Cardiac muscle cell (in vitro differentiated cells and primary cell): ENCODE measurements at regions not wholly inside any gene's neighbourhood (a gene's known extent, or its start where the extent isn't known, plus 50 kb on each side); places are given as distances from the start of the nearest gene placed in this dataset.

Experiments
- DNase-seq, 2 donors: peaks; one replicate each; pipeline versions ENCODE4 v3.0.0 to v3.0.0-alpha.2; 2010 to 2017; ENCODE audit warnings: low read depth in 1 of 2, low spot score in 1 of 2
- H3K27ac ChIP-seq: fragments of 200-600 bp; sonication (generic); 2 replicates; pipeline ENCODE4 v1.5.1; 2016
- H3K27me3 ChIP-seq: fragments of 200-600 bp; sonication (generic); 2 replicates; pipeline ENCODE4 v1.6.0; 2016; ENCODE audit warnings: control low read depth
- H3K36me3 ChIP-seq: fragments of 200-600 bp; sonication (generic); 2 replicates; pipeline ENCODE4 v1.5.1; 2016; ENCODE audit warnings: control low read depth
- H3K4me1 ChIP-seq: fragments of 200-600 bp; sonication (generic); 2 replicates; pipeline ENCODE4 v1.8.1; 2017; ENCODE audit warnings: low read depth, mild to moderate bottlenecking, mixed run types
- H3K4me3 ChIP-seq: fragments of 200-600 bp; sonication (generic); 2 replicates; pipeline ENCODE4 v1.5.1; 2016; ENCODE audit warnings: mild to moderate bottlenecking
- H3K9me3 ChIP-seq: fragments of 200-600 bp; sonication (generic); 2 replicates; pipeline ENCODE4 v1.5.1; 2017; ENCODE audit warnings: low read depth, mild to moderate bottlenecking, control low read depth
- TF ChIP-seq, protein P1 (sequence below): IDR thresholded peaks from 2 replicates; pipeline ENCODE4 v1.5.1; 2012; ENCODE audit warnings: low read depth, mild to moderate bottlenecking, low read length

DNA sequence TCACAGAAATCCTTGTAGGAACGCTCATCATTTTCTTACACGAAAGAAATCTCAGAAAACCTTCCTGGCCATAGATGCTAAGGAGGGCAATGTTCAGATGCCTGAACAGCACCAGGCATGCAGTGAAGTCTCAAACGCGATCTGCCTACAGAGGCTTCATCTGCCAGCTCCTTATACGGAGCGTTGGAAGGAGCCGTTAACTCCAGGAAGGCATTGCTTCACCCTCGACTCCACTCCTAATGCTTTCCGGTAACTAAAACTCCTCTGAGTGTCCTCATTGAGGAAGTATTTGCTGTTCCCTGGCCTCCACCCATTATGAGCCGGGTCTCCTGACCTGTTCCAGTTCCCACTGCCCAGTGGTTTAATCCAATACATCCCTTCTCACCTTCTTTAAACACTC lies 502.7 kb downstream of the BCL11B start:
- Histone ChIP-seq H3K27ac (no peak overlapping the region), H3K4me3 (no peak overlapping the region), H3K9me3 (no peaks in the 10 kb centered on the region), H3K4me1 (no peaks in the 10 kb centered on the region), H3K36me3 (no peaks in the 10 kb centered on the region), H3K27me3 (no peaks in the 10 kb centered on the region)
- no peak for DNase-seq
- TF ChIP-seq, protein P1, sequence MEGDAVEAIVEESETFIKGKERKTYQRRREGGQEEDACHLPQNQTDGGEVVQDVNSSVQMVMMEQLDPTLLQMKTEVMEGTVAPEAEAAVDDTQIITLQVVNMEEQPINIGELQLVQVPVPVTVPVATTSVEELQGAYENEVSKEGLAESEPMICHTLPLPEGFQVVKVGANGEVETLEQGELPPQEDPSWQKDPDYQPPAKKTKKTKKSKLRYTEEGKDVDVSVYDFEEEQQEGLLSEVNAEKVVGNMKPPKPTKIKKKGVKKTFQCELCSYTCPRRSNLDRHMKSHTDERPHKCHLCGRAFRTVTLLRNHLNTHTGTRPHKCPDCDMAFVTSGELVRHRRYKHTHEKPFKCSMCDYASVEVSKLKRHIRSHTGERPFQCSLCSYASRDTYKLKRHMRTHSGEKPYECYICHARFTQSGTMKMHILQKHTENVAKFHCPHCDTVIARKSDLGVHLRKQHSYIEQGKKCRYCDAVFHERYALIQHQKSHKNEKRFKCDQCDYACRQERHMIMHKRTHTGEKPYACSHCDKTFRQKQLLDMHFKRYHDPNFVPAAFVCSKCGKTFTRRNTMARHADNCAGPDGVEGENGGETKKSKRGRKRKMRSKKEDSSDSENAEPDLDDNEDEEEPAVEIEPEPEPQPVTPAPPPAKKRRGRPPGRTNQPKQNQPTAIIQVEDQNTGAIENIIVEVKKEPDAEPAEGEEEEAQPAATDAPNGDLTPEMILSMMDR: no peak

DNA sequence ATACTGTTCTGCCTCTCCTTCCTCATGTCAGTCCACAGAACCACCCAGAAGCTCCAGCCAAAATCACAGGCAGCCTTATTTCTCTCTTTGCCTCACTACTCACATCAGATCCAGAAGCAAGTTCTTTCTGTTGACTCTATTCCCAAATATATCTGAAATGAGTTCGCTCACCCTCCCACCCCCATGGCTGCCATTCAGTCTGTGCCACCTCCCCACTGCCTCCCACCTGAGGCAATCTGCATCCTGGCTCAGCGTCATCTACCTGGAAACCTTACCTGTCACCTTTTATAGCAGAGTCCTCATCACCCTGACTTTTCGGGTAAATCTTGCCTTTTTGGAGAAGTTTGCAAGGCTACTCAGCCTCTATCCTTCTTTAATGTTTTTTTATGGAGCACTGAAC lies 501.8 kb downstream of the BCL11B start:
- no peaks in the 10 kb centered on the region for H3K9me3 ChIP-seq
- no peaks in the 10 kb centered on the region for H3K4me1 ChIP-seq
- no peak for DNase-seq
- H3K36me3 ChIP-seq: no peaks in the 10 kb centered on the region
- TF ChIP-seq, protein P1: no peak
- no peak overlapping the region for H3K4me3 ChIP-seq
- H3K27me3 ChIP-seq: no peaks in the 10 kb centered on the region
- no peak overlapping the region for H3K27ac ChIP-seq

DNA sequence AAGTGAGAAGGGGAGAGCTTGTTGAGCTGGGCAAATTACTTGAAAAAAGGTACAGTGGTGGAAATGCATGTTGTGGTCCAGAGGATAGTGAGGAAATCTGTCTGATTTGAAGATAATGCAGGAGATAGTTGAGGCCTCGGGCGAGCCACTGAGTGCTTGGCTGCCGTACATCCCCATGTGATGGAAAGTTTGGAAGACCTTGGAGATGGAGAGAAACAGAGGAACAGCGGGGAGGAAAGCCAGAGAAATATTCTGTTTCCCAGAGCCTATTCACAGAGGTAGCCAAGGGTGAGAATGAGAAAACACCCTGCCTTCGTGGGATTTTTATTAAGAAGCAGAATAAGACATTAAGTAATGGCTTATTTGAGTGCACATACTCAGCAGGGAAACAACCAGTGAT lies 498.2 kb downstream of the BCL11B start:
- Histone ChIP-seq H3K4me1 (no peaks in the 10 kb centered on the region), H3K4me3 (no peak overlapping the region)

DNA sequence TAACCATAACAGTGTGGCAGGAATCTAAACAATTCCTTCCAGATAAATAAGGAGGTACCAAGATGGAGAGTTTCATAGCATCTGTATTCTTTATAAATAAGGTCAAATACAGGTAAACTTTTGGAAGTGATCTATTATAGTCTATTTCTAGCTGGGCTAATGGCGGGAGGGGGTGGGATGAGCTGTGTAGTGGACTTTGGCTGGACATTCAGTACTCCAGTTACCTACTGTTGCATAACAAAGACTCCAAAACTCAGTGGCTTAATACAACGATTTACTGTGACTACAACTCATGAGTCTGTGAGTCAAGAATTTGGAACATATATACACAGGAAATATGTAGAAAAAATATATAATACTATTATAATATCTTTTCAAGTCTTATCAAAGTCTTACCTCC lies 496.1 kb downstream of the BCL11B start:
- TF ChIP-seq, protein P1: no peak
- no peaks in the 10 kb centered on the region for H3K36me3 ChIP-seq
- no peaks in the 10 kb centered on the region for H3K4me1 ChIP-seq
- H3K27me3 ChIP-seq: no peaks in the 10 kb centered on the region
- no peaks in the 10 kb centered on the region for H3K9me3 ChIP-seq
- no peak overlapping the region for H3K4me3 ChIP-seq
- H3K27ac ChIP-seq: no peak overlapping the region
- DNase-seq: no peak

More for the DNA sequence above, 498.2 kb downstream of the BCL11B start:
- DNase-seq: no peak
- Histone ChIP-seq H3K27me3 (no peaks in the 10 kb centered on the region), H3K27ac (no peak overlapping the region), H3K9me3 (no peaks in the 10 kb centered on the region), H3K36me3 (no peaks in the 10 kb centered on the region)
- TF ChIP-seq, protein P1: no peak

DNA sequence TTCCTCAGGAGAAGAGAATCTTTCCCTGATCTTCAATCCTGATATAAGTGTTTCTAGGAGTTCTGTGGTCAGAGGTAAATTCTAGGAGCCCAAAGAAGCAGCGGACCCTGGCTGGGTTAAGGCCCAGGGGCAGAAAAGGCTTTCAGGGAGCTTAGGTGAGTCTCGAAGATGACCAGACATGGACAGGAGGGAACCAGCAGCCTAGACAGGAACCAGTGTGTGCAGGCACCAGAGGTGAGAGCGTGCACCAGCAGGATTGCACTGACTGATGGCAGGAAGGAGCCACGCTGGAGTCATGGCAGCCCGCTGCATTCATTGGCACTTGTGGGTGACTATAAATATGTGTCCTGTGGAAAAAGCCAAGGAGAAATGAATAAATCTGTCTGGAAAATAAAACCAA lies 489.9 kb downstream of the BCL11B start:
- Histone ChIP-seq H3K4me3 (no peak overlapping the region), H3K27ac (no peak overlapping the region), H3K27me3 (no peaks in the 10 kb centered on the region), H3K9me3 (no peaks in the 10 kb centered on the region), H3K36me3 (no peaks in the 10 kb centered on the region), H3K4me1 (no peaks in the 10 kb centered on the region)
- TF ChIP-seq, protein P1: no peak
- no peak for DNase-seq

DNA sequence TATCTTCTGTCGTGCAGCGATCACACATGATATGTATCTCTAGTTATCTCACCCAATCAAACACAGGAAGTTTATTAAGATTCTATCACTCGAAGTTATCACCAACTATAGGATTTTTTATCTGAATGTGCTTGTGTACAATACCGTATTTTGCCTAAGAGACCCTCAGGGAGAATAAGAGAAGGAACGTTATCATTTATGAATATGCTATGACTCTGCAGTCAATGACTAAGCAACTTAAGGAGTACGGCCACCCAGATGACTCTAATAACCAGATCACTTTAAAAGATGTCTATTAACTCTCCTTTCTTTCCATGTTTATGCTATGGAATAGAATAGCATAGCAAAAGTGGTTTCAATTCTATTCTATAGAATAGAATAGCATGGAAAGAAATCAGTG lies 486.4 kb downstream of the BCL11B start:
- Histone ChIP-seq H3K27ac (no peak overlapping the region), H3K27me3 (no peaks in the 10 kb centered on the region), H3K9me3 (no peaks in the 10 kb centered on the region), H3K4me3 (no peak overlapping the region), H3K36me3 (no peaks in the 10 kb centered on the region), H3K4me1 (no peaks in the 10 kb centered on the region)
- TF ChIP-seq, protein P1: no peak
- no peak for DNase-seq
